GM12878 (cell line): ENCODE measurements at regions not wholly inside any gene's neighbourhood (a gene's known extent, or its start where the extent isn't known, plus 50 kb on each side); places are given as distances from the start of the nearest gene placed in this dataset.

ENCODE experiments used
- ATAC-seq: fragments of 200-7000 bp; cut with Tn5 transposase; 3 replicates; pipeline ENCODE4 v1.9.1; 2020; ENCODE audit warnings: mild to moderate bottlenecking, moderate library complexity
- BruUV-seq: library from RNA; stranded (reverse); fragments of 400-500 nt; replicated peaks from 2 replicates; lab custom pipeline; 2021; lab: Mats Ljungman, UMichigan
- CTCF ChIA-PET: fragments of 300-600 bp; sonication (Branson Sonifier 250); formaldehyde crosslinking; extraction: SDS; loops from one replicate; lab custom pipeline; 2021; ENCODE audit warnings: inconsistent platforms; lab: Yijun Ruan, JAX
- POLR2A ChIA-PET: fragments of 350-600 bp; formaldehyde crosslinking; extraction: SDS; loops from one replicate; lab custom pipeline; 2021; ENCODE audit warnings: inconsistent platforms; lab: Charles Lee
- RAD21 ChIA-PET: fragments of 300-600 bp; sonication (Branson Sonifier 250); formaldehyde crosslinking; loops from one replicate; lab custom pipeline; 2023; ENCODE audit warnings: antibody characterized with exemption; ENCODE audit not compliant: unreplicated experiment; lab: Charles Lee
- SMC1A ChIA-PET: fragments of 300-600 bp; sonication (Branson Sonifier 250); formaldehyde crosslinking; loops from one replicate; lab custom pipeline; 2023; ENCODE audit not compliant: unreplicated experiment, uncharacterized antibody; lab: Charles Lee
- DNase-seq: peaks from one replicate; pipeline ENCODE4 v3.0.0-alpha.2; 2011; ENCODE audit warnings: low read depth, low spot score
- FAIRE-seq: peaks from 3 replicates; lab custom pipeline; 2011; peaks lifted over from hg19 to GRCh38; lab: Jason Lieb, UNC
- H2AFZ ChIP-seq: 2 replicates; pipeline ENCODE4 v1.6.0; 2011; ENCODE audit warnings: low read depth, low read length, control low read depth; ENCODE audit not compliant: control insufficient read depth
- H3K27ac ChIP-seq: 2 replicates; pipeline ENCODE4 v1.5.1; 2011; ENCODE audit warnings: control low read depth; ENCODE audit not compliant: control insufficient read depth, insufficient read depth
- H3K27me3 ChIP-seq, 2 experiments: replicated peaks in 1 of 2; 2 replicates each; pipeline versions ENCODE4 v1.6.0 to v1.6.1; 2011; ENCODE audit warnings: low read length in 1 of 2; ENCODE audit not compliant: control insufficient read depth in 2 of 2, insufficient read depth in 2 of 2
- H3K36me3 ChIP-seq, 2 experiments: 2 replicates each; pipeline ENCODE4 v1.5.1; 2011; ENCODE audit warnings: low read length in 1 of 2; ENCODE audit not compliant: control insufficient read depth in 2 of 2, insufficient read depth in 2 of 2
- H3K4me1 ChIP-seq: 2 replicates; pipeline ENCODE4 v1.6.1; 2011; ENCODE audit warnings: mild to moderate bottlenecking, low read length, moderate library complexity, mixed read lengths; ENCODE audit not compliant: control insufficient read depth, insufficient read depth
- H3K4me2 ChIP-seq: 2 replicates; pipeline ENCODE4 v1.6.0; 2011; ENCODE audit warnings: control low read depth; ENCODE audit not compliant: control insufficient read depth, insufficient read depth
- H3K4me3 ChIP-seq: fragments of 200-600 bp; sonication (generic); 2 replicates; pipeline ENCODE4 v1.5.1; 2016
- H3K79me2 ChIP-seq: 2 replicates; pipeline ENCODE4 v1.6.0; 2011; ENCODE audit warnings: low read length; ENCODE audit not compliant: control insufficient read depth, insufficient read depth
- H3K9ac ChIP-seq: 2 replicates; pipeline ENCODE4 v1.8.0; 2011; ENCODE audit warnings: low read length, control low read depth, mixed read lengths; ENCODE audit not compliant: control insufficient read depth, insufficient read depth
- H3K9me3 ChIP-seq: replicated peaks from 3 replicates; pipeline ENCODE4 v1.5.1; 2011; ENCODE audit warnings: mild to moderate bottlenecking, low read length; ENCODE audit not compliant: control insufficient read depth, insufficient read depth
- H4K20me1 ChIP-seq: 2 replicates; pipeline ENCODE4 v1.6.0; 2011; ENCODE audit not compliant: control insufficient read depth, insufficient read depth
- CHD2 ChIP-seq: IDR thresholded peaks from 2 replicates; pipeline ENCODE4 v1.6.1; 2011; ENCODE audit warnings: low read depth, low read length, improper control_type of control experiment, borderline replicate concordance
- CREM ChIP-seq: IDR thresholded peaks from 2 replicates; pipeline ENCODE4 v1.6.1; 2014; ENCODE audit warnings: antibody characterized with exemption, low read depth
- GABPA ChIP-seq: IDR thresholded peaks from 2 replicates; pipeline ENCODE4 v1.6.1; 2014; ENCODE audit warnings: antibody characterized with exemption, low read depth, mild to moderate bottlenecking, inconsistent platforms
- MXI1 ChIP-seq: fragments of 150-350 bp; IDR thresholded peaks from 2 replicates; pipeline ENCODE4 v1.6.1; 2011; ENCODE audit warnings: low read depth, mild to moderate bottlenecking, inconsistent platforms, low read length, improper control_type of control experiment
- MYB ChIP-seq: fragments of 150-350 bp; IDR thresholded peaks from 2 replicates; pipeline ENCODE4 v1.6.1; 2014; ENCODE audit warnings: mild to moderate bottlenecking, low read depth, low read length, borderline replicate concordance
- NR2C2 ChIP-seq: IDR thresholded peaks from 2 replicates; pipeline ENCODE4 v1.6.1; 2011; ENCODE audit warnings: borderline replicate concordance, low read depth; ENCODE audit not compliant: control insufficient read depth, insufficient read length
- RBBP5 ChIP-seq: fragments of 200-600 bp; sonication (generic); conservative IDR thresholded peaks from 2 replicates; pipeline ENCODE4 v1.6.1; 2016
- SPI1 ChIP-seq: IDR thresholded peaks from 2 replicates; pipeline ENCODE4 v1.6.1; 2011; ENCODE audit warnings: low read depth, mild to moderate bottlenecking, low read length, moderate library complexity, borderline replicate concordance; ENCODE audit not compliant: insufficient read depth
- WGBS: methylation state at CpG from one replicate; pipeline ENCODE4 v1.1.6; 2016; ENCODE audit warnings: low lambda C conversion rate; ENCODE audit not compliant: insufficient replicate concordance, insufficient coverage; ENCODE audit errors: missing lambda C conversion rate; 5-methylcytosine and 5-hydroxymethylcytosine counted together
- in situ Hi-C: fragments of 300-500 bp; cut with MboI; formaldehyde crosslinking; loops from 9 replicates; pipeline ENCODE4 v1.14.3; 2018; ENCODE audit warnings: mixed read lengths
- intact Hi-C: fragments of 100-400 bp; cut with micrococcal nuclease; formaldehyde crosslinking; loops from one replicate; pipeline ENCODE4 v1.14.2; 2022; ENCODE audit not compliant: unreplicated experiment

- CTCF ChIA-PET = interaction anchor here (0.9 kb wide), 1 partner anchor 15 kb away, joined by 3 read pairs; no protein-coding TSS in a partner anchor
Observed at GRCh38 chr3:117540597-117540996, 831.0 kb downstream of the TUSC7 start.

DNA sequence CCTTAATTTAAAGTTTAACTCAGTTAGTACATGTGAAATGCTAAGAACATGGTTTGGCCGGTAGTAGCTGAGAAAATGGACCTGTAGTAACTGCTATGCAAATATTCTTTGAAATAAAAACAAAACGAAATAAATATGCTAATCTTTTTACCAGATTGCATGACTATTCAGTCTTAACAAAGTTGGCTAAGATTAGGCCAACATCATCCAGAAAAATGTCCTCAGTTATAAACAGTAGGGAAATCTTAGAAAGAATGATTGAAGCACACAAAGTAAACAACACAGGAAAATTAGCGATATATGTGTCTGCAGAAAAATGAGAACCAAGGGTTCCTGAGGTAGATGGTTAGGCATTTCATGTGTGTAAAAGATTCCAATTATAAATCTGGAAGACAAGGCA is 832.1 kb downstream of the TUSC7 start:
- no peak overlapping the region for H2AFZ ChIP-seq
- ChIA-PET SMC1A (interaction anchor here (1.3 kb wide), 1 partner anchor 8 kb away, joined by 3 read pairs; no protein-coding TSS in a partner anchor), POLR2A (no interaction called here), RAD21 (no interaction called here), CTCF (no interaction called here)
- H3K27ac ChIP-seq = no peak overlapping the region
- H3K79me2 ChIP-seq = no peaks in the 10 kb centered on the region
- no peak for DNase-seq
- no peaks in the 10 kb centered on the region for H3K4me1 ChIP-seq
- intact Hi-C loops = no loop called here
- H3K36me3 ChIP-seq = no peaks in the 10 kb centered on the region
- H3K9ac ChIP-seq = no peak overlapping the region
- H4K20me1 ChIP-seq = no peaks in the 10 kb centered on the region
- in situ Hi-C loops = no loop called here
- FAIRE-seq = no peak
- BruUV-seq = no TSS peak
- no peak for TF ChIP-seq NR2C2
- no peak for TF ChIP-seq CHD2
- TF ChIP-seq RBBP5 = no peak
- TF ChIP-seq SPI1 = no peak
- TF ChIP-seq CREM = no peak
- no peaks in the 10 kb centered on the region for H3K9me3 ChIP-seq
- no peak for ATAC-seq
- WGBS = 33% methylated on average over 3 of the region's 3 CpGs
- no peaks in the 10 kb centered on the region; a peak in 1 of 4 replicates for H3K27me3 ChIP-seq
- no peak overlapping the region for H3K4me2 ChIP-seq
- no peak overlapping the region for H3K4me3 ChIP-seq

More at GRCh38 chr3:117540597-117540996, 831.0 kb downstream of the TUSC7 start:
- intact Hi-C loops (no loop called here), in situ Hi-C loops (no loop called here)
- DNase-seq (no peak), ATAC-seq (no peak)
- no peak overlapping the region for H3K27ac ChIP-seq
- POLR2A ChIA-PET = no interaction called here
- no peaks in the 10 kb centered on the region; a peak in 1 of 4 replicates for H3K27me3 ChIP-seq
- no peak overlapping the region for H3K9ac ChIP-seq
- no peak overlapping the region for H3K4me2 ChIP-seq
- RAD21 ChIA-PET = interaction anchor here (0.8 to 1.1 kb wide), 2 partner anchors 9 to 91 kb away, joined by 3 read pairs; no protein-coding TSS in a partner anchor
- no peaks in the 10 kb centered on the region for H3K36me3 ChIP-seq
- no peak for TF ChIP-seq MYB
- no peak for TF ChIP-seq GABPA
- TF ChIP-seq CREM = no peak
- no peak for TF ChIP-seq MXI1
- TF ChIP-seq, all 136 proteins: peak for 0
- BruUV-seq = no TSS peak
- H3K4me1 ChIP-seq = no peaks in the 10 kb centered on the region
- H3K79me2 ChIP-seq = no peaks in the 10 kb centered on the region
- no peak overlapping the region for H2AFZ ChIP-seq
- H3K9me3 ChIP-seq = no peaks in the 10 kb centered on the region
- SMC1A ChIA-PET = interaction anchor here (1.3 kb wide), 1 partner anchor 9 kb away, joined by 3 read pairs; no protein-coding TSS in a partner anchor
- no peak overlapping the region for H3K4me3 ChIP-seq
- no peak for FAIRE-seq
- 43% methylated on average over 1 of the region's 1 CpG for WGBS
- no peaks in the 10 kb centered on the region for H4K20me1 ChIP-seq
